Mesodermal cell (in vitro differentiated cells): ENCODE measurements at regions not wholly inside any gene's neighbourhood (a gene's known extent, or its start where the extent isn't known, plus 50 kb on each side); places are given as distances from the start of the nearest gene placed in this dataset.

Experiments
- H3K27ac ChIP-seq: 2 replicates; pipeline ENCODE4 v1.7.0; 2013; ENCODE audit warnings: mild to moderate bottlenecking, low read depth, low read length, moderate library complexity; ENCODE audit not compliant: severe bottlenecking
- H3K36me3 ChIP-seq: 2 replicates; pipeline ENCODE4 v1.7.1; 2013; ENCODE audit warnings: mild to moderate bottlenecking, low read length, moderate library complexity; ENCODE audit not compliant: control insufficient read depth, insufficient read depth
- H3K4me1 ChIP-seq: one replicate; pipeline ENCODE4 v1.7.1; 2013; ENCODE audit warnings: mild to moderate bottlenecking, low read length; ENCODE audit not compliant: insufficient read depth, control insufficient read depth, poor library complexity, severe bottlenecking
- H3K4me3 ChIP-seq: 2 replicates; pipeline ENCODE4 v1.7.0; 2013; ENCODE audit warnings: low read length, control low read depth, mild to moderate bottlenecking; ENCODE audit not compliant: insufficient read depth, poor library complexity, severe bottlenecking; ENCODE audit errors: extremely low read depth
- H3K9me3 ChIP-seq: 2 replicates; pipeline ENCODE4 v1.7.1; 2013; ENCODE audit warnings: mild to moderate bottlenecking, low read length, moderate library complexity; ENCODE audit not compliant: control insufficient read depth
- WGBS, 2 experiments: methylation state at CpG; one replicate each; pipeline ENCODE4 v1.1.5; 2013; ENCODE audit warnings: missing lambda C conversion rate in 2 of 2; ENCODE audit not compliant: insufficient coverage in 2 of 2; 5-methylcytosine and 5-hydroxymethylcytosine counted together

- Histone ChIP-seq H3K27ac (no peak overlapping the region), H3K4me1 (peaks cover 5% of the 10 kb centered on the region), H3K9me3 (no peaks in the 10 kb centered on the region), H3K36me3 (no peaks in the 10 kb centered on the region), H3K4me3 (no peak overlapping the region)
- no CpG with 5 or more reads among the region's 5 CpGs for WGBS, 2 experiments
These were observed 541.8 kb upstream of the AMELY start for GRCh38 chrY:7453336-7453735.

GRCh38 chrY:7452246-7452645, 540.7 kb upstream of the AMELY start:
- Histone ChIP-seq H3K27ac (no peak overlapping the region), H3K36me3 (no peaks in the 10 kb centered on the region), H3K4me1 (no peaks in the 10 kb centered on the region), H3K9me3 (no peaks in the 10 kb centered on the region), H3K4me3 (no peak overlapping the region)
- WGBS, 2 experiments, result 88 to 89% methylated on average over 6 of the region's 9 CpGs

- Histone ChIP-seq H3K4me1 (no peaks in the 10 kb centered on the region), H3K4me3 (no peak overlapping the region), H3K36me3 (no peaks in the 10 kb centered on the region), H3K9me3 (no peaks in the 10 kb centered on the region), H3K27ac (no peak overlapping the region)
- no CpG with 5 or more reads among the region's 2 CpGs for WGBS, 2 experiments
These were observed 538.3 kb upstream of the AMELY start for GRCh38 chrY:7449860-7450259.

GRCh38 chrY:7448687-7449086, 537.1 kb upstream of the AMELY start:
- no peaks in the 10 kb centered on the region for H3K9me3 ChIP-seq
- WGBS, 2 experiments, result 96% methylated on average over 3 of the region's 3 CpGs
- no peak overlapping the region for H3K27ac ChIP-seq
- H3K4me3 ChIP-seq, result no peak overlapping the region
- no peaks in the 10 kb centered on the region for H3K36me3 ChIP-seq
- no peaks in the 10 kb centered on the region for H3K4me1 ChIP-seq

GRCh38 chrY:7447881-7448516, 536.4 kb upstream of the AMELY start:
- H3K27ac ChIP-seq, result no peak overlapping the region
- H3K4me3 ChIP-seq, result no peak overlapping the region
- H3K36me3 ChIP-seq, result no peaks in the 10 kb centered on the region
- WGBS, 2 experiments, result 97 to 98% methylated on average over 5 to 6 of the region's 8 CpGs
- H3K9me3 ChIP-seq, result no peaks in the 10 kb centered on the region
- no peaks in the 10 kb centered on the region for H3K4me1 ChIP-seq

- no peaks in the 10 kb centered on the region for H3K36me3 ChIP-seq
- no peak overlapping the region for H3K27ac ChIP-seq
- no CpG with 5 or more reads among the region's 3 CpGs for WGBS, 2 experiments
- H3K4me3 ChIP-seq, result no peak overlapping the region
- no peaks in the 10 kb centered on the region for H3K4me1 ChIP-seq
- no peaks in the 10 kb centered on the region for H3K9me3 ChIP-seq
These were observed 532.6 kb upstream of the AMELY start for GRCh38 chrY:7444141-7444540.

- no peaks in the 10 kb centered on the region for H3K4me1 ChIP-seq
- H3K4me3 ChIP-seq, result no peak overlapping the region
- no peaks in the 10 kb centered on the region for H3K36me3 ChIP-seq
- H3K9me3 ChIP-seq, result no peaks in the 10 kb centered on the region
- WGBS, 2 experiments, result 100% methylated on average over 1 of the region's 4 CpGs; no CpG with 5 or more reads in 1 of the 2 experiments
- H3K27ac ChIP-seq, result no peak overlapping the region
These were observed 529.4 kb upstream of the AMELY start for GRCh38 chrY:7440796-7441530.

GRCh38 chrY:7437086-7437485, 525.5 kb upstream of the AMELY start:
- Histone ChIP-seq H3K4me1 (no peaks in the 10 kb centered on the region), H3K27ac (no peak overlapping the region), H3K36me3 (no peaks in the 10 kb centered on the region), H3K4me3 (no peak overlapping the region), H3K9me3 (no peaks in the 10 kb centered on the region)
- no CpG with 5 or more reads among the region's 1 CpG for WGBS, 2 experiments

- Histone ChIP-seq H3K4me1 (no peaks in the 10 kb centered on the region), H3K4me3 (no peak overlapping the region), H3K9me3 (no peaks in the 10 kb centered on the region), H3K27ac (no peak overlapping the region), H3K36me3 (no peaks in the 10 kb centered on the region)
- WGBS, 2 experiments, result 92 to 93% methylated on average over 2 of the region's 10 CpGs
These were observed 522.6 kb upstream of the AMELY start for GRCh38 chrY:7433817-7434809.

GRCh38 chrY:7419165-7419564, 507.6 kb upstream of the AMELY start:
- Histone ChIP-seq H3K9me3 (no peaks in the 10 kb centered on the region), H3K4me3 (no peak overlapping the region), H3K27ac (no peak overlapping the region), H3K36me3 (no peaks in the 10 kb centered on the region), H3K4me1 (no peaks in the 10 kb centered on the region)
- 92% methylated on average over 2 of the region's 3 CpGs; no CpG with 5 or more reads in 1 of the 2 experiments for WGBS, 2 experiments
